ENCODE measurements at regions not wholly inside any gene's neighbourhood (a gene's known extent, or its start where the extent isn't known, plus 50 kb on each side); places are given as distances from the start of the nearest gene placed in this dataset.

DNA sequence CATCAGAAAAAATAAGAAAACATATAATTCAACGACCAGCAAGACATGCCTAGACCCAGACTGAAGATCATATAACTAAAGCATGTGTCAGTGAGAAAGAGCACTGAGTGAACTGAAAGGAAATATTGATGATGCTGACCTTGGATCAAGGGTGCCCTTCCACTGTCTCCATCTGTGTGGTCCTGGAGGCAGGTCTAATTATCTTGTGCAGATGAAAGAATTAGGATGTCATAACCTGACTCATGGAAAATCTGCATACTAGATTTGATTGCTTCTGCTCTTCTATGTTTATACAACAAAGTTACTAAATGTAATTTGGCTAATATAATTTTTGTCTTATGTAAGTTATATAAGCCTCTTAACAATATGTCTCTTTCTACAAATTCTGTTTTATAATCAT, 264.6 kb upstream of the TGFBR2 start (continued):
- no peak for TF ChIP-seq ZNF462 (CRISPR knock-in tag; IDR thresholded peaks at IDR 0.05)
- no peak for TF ChIP-seq ZNF114 (CRISPR knock-in tag; IDR thresholded peaks at IDR 0.05)
- TF ChIP-seq, protein P1, sequence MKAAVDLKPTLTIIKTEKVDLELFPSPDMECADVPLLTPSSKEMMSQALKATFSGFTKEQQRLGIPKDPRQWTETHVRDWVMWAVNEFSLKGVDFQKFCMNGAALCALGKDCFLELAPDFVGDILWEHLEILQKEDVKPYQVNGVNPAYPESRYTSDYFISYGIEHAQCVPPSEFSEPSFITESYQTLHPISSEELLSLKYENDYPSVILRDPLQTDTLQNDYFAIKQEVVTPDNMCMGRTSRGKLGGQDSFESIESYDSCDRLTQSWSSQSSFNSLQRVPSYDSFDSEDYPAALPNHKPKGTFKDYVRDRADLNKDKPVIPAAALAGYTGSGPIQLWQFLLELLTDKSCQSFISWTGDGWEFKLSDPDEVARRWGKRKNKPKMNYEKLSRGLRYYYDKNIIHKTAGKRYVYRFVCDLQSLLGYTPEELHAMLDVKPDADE (IDR thresholded peaks at IDR 0.05): no peak
- no peak for TF ChIP-seq CREB1 (CRISPR knock-in tag; IDR thresholded peaks at IDR 0.05; ENCODE audit: low read depth)

DNA sequence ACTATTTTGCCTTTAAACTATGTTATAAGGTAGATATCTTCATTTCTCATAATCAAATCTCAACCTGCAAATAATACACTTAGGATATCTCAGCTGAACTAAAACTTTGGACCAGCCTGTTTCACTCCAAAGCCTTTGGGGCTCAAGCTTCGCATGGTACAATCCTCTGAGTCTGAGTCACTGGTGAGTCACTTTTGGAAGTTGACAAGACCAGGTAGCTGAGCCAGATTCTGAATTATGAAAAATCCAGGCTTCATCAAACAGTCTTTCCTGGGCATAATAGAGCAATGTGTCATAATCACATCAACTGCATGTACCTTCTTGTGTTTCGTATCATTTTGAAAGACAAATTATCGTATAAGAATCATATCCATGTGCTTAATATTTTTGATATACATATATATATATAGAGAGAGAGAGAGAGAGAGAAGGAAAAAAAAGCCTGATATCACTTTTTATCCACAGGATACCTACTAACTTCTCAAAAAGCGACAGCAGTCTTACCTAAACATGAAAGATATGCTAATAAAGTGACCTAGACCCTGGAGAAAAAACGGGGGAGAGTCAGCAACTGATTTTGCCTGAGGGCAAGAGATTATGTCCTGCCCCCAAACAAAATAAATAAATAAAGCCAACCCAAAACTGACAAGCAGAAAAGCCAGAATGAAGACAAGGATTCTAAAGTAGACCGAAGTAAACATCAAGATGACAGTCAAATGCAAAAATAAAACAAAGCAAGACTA, 263.9 kb upstream of the TGFBR2 start:
- Histone ChIP-seq H3K27me3 (ENCODE audit: insufficient read depth) (no peaks in the 10 kb centered on the region), H3K36me3 (ENCODE audit: insufficient read depth) (no peaks in the 10 kb centered on the region), H4K20me1 (replicated peaks; ENCODE audit: insufficient read depth) (no peaks in the 10 kb centered on the region), H3F3A (replicated peaks; ENCODE audit: low read depth) (no peaks in the 10 kb centered on the region), H3K79me2 (replicated peaks; ENCODE audit: insufficient read depth) (no peaks in the 10 kb centered on the region), H3K4me1 (ENCODE audit: insufficient read depth) (0 out of 2 replicates have a peak, but pooled peaks cover 6% of the 10 kb centered on the region), H3K4me3 (no peak overlapping the region), H3K9me2 (ENCODE audit: insufficient read depth) (no peaks in the 10 kb centered on the region), H2AFZ (no peak overlapping the region), H3K27ac (ENCODE audit: low read depth) (no peak overlapping the region), H3K4me2 (no peak overlapping the region)
- peaks cover 12% of the 10 kb centered on the region; the same call in 2 of the 3 replicates for H3K4me1 Mint-ChIP-seq
- ATAC-seq: no peak
- peaks cover 2% of the 10 kb centered on the region; the same call in 1 of the 3 replicates for H3K36me3 Mint-ChIP-seq (ENCODE audit: low read depth)
- 0 out of 3 replicates have a peak, but pooled peaks cover 4% of the 10 kb centered on the region for H3K9me3 Mint-ChIP-seq
- DNase-seq (ENCODE audit: low spot score): no peak
- no peaks in the 10 kb centered on the region for H3K27me3 Mint-ChIP-seq (ENCODE audit: insufficient read depth, low read depth, poor library complexity)
- H3K4me3 Mint-ChIP-seq: no peak overlapping the region
- TF ChIP-seq NANOG (IDR thresholded peaks at IDR 0.05; ENCODE audit: borderline replicate concordance): no peak
- no peak for TF ChIP-seq STAT1 (IDR thresholded peaks at IDR 0.05; ENCODE audit: unreplicated experiment)
- TF ChIP-seq ZNF331 (CRISPR knock-in tag; IDR thresholded peaks at IDR 0.05; ENCODE audit: low read depth): no peak
- no peak overlapping the region for H3K27ac Mint-ChIP-seq

All from GM23338 (cell line).